Neural cell (in vitro differentiated cells): ENCODE measurements at regions not wholly inside any gene's neighbourhood (a gene's known extent, or its start where the extent isn't known, plus 50 kb on each side); places are given as distances from the start of the nearest gene placed in this dataset.

Experiments
- EP300 ChIP-seq: fragments of 450-650 bp; conservative IDR thresholded peaks from 2 replicates; pipeline ENCODE4 v1.6.1; 2014; ENCODE audit warnings: antibody characterized with exemption, mild to moderate bottlenecking, moderate library complexity; ENCODE audit not compliant: poor library complexity, severe bottlenecking
- EZH2 ChIP-seq: fragments of 200-600, 300-800 bp; shearing (Covaris generic), sonication (generic); IDR thresholded peaks from 2 replicates; pipeline ENCODE4 v1.6.1; 2014; ENCODE audit warnings: antibody characterized with exemption, low read length, borderline replicate concordance, mild to moderate bottlenecking; ENCODE audit not compliant: insufficient read depth, poor library complexity, severe bottlenecking
- POLR2AphosphoS5 ChIP-seq: IDR thresholded peaks from 2 replicates; pipeline ENCODE4 v1.6.1; 2012
- RAD21 ChIP-seq: fragments of 450-650 bp; conservative IDR thresholded peaks from 2 replicates; pipeline ENCODE4 v1.6.1; 2014; ENCODE audit warnings: antibody characterized with exemption, mild to moderate bottlenecking, moderate library complexity
- TF ChIP-seq, protein P1 (sequence below): fragments of 450-650 bp; IDR thresholded peaks from 2 replicates; pipeline ENCODE4 v1.5.1; 2014; ENCODE audit warnings: antibody characterized with exemption, mild to moderate bottlenecking, moderate library complexity; ENCODE audit not compliant: poor library complexity, severe bottlenecking
- TF ChIP-seq, protein P2 (sequence below): IDR thresholded peaks from 2 replicates; pipeline ENCODE4 v1.6.1; 2012; ENCODE audit warnings: borderline replicate concordance

DNA sequence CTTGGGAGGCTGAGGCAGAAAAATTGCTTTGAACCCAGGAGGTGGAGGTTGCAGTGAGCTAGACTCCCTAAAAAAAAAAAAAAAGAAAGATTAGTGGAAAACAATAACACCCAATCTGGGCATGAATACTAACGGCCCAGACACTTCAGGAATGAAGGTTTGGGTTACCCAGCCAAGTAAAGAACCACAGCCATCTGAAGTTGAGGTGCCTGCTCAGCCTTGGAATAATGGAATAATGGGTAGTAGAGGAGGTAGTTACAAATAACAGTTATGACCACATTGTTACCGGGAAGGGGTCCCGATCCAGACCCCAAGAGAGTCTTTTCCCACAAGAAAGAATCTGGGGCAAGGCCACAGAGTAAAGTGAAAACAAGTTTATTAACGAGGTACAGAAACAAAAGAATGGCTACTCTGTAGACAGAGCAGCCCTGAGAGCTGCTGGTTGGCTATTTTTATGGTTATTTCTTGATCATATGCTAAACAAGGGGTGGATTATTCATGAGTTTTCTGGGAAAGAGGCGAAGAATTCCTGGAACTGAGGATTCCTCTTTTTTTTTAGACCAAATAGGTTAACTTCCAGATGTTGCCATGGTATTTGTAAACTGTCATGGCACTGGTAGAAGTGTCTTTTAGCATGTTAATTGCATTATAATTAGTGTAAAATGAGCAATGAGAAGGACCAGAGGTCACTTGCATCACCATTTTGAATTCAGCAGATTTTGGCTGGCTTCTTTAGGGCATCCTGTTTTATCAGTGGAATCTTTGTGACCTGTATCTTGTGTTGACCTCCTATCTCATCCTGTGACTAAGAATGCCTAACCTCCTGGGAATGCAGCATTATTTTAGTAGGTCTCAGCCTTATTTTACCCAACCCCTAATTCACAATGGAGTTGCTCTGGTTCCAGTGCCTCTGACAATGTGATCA lies 96.2 kb upstream of the HAAO start:
- no peak for TF ChIP-seq RAD21
- TF ChIP-seq, protein P1, sequence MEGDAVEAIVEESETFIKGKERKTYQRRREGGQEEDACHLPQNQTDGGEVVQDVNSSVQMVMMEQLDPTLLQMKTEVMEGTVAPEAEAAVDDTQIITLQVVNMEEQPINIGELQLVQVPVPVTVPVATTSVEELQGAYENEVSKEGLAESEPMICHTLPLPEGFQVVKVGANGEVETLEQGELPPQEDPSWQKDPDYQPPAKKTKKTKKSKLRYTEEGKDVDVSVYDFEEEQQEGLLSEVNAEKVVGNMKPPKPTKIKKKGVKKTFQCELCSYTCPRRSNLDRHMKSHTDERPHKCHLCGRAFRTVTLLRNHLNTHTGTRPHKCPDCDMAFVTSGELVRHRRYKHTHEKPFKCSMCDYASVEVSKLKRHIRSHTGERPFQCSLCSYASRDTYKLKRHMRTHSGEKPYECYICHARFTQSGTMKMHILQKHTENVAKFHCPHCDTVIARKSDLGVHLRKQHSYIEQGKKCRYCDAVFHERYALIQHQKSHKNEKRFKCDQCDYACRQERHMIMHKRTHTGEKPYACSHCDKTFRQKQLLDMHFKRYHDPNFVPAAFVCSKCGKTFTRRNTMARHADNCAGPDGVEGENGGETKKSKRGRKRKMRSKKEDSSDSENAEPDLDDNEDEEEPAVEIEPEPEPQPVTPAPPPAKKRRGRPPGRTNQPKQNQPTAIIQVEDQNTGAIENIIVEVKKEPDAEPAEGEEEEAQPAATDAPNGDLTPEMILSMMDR = no peak
- no peak for TF ChIP-seq EZH2
- TF ChIP-seq EP300 = no peak
- no peak for TF ChIP-seq POLR2AphosphoS5
- TF ChIP-seq, protein P2, sequence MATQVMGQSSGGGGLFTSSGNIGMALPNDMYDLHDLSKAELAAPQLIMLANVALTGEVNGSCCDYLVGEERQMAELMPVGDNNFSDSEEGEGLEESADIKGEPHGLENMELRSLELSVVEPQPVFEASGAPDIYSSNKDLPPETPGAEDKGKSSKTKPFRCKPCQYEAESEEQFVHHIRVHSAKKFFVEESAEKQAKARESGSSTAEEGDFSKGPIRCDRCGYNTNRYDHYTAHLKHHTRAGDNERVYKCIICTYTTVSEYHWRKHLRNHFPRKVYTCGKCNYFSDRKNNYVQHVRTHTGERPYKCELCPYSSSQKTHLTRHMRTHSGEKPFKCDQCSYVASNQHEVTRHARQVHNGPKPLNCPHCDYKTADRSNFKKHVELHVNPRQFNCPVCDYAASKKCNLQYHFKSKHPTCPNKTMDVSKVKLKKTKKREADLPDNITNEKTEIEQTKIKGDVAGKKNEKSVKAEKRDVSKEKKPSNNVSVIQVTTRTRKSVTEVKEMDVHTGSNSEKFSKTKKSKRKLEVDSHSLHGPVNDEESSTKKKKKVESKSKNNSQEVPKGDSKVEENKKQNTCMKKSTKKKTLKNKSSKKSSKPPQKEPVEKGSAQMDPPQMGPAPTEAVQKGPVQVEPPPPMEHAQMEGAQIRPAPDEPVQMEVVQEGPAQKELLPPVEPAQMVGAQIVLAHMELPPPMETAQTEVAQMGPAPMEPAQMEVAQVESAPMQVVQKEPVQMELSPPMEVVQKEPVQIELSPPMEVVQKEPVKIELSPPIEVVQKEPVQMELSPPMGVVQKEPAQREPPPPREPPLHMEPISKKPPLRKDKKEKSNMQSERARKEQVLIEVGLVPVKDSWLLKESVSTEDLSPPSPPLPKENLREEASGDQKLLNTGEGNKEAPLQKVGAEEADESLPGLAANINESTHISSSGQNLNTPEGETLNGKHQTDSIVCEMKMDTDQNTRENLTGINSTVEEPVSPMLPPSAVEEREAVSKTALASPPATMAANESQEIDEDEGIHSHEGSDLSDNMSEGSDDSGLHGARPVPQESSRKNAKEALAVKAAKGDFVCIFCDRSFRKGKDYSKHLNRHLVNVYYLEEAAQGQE = no peak
